Left lung (tissue), 4 donors: ENCODE measurements at regions not wholly inside any gene's neighbourhood (a gene's known extent, or its start where the extent isn't known, plus 50 kb on each side); places are given as distances from the start of the nearest gene placed in this dataset.

ENCODE experiments used
- ATAC-seq: fragments of 200-7000 bp; cut with Tn5 transposase; one replicate; pipeline ENCODE4 v1.9.1; 2020; ENCODE audit warnings: moderate library complexity
- DNase-seq, 4 donors: peaks; one replicate each; pipeline ENCODE4 v3.0.0-alpha.2; 2013 to 2020
- H3K27ac ChIP-seq, 2 donors: fragments of 200-600 bp; sonication (generic) in 1 of 2; one replicate each; pipeline versions ENCODE4 v1.5.0 to v1.8.0; 2020 to 2021
- H3K27me3 ChIP-seq, 2 donors: fragments of 200-600 bp; sonication (generic) in 1 of 2; one replicate each; pipeline versions ENCODE4 v1.5.0 to v1.8.0; 2020 to 2021
- H3K36me3 ChIP-seq, 2 donors: fragments of 200-600 bp; sonication (generic) in 1 of 2; one replicate each; pipeline versions ENCODE4 v1.5.0 to v1.8.0; 2020 to 2021
- H3K4me1 ChIP-seq, 2 donors: fragments of 200-600 bp; one replicate each; pipeline ENCODE4 v1.8.0; 2021
- H3K4me3 ChIP-seq, 2 donors: fragments of 200-600 bp; sonication (generic) in 1 of 2; one replicate each; pipeline versions ENCODE4 v1.5.0 to v1.8.0; 2020 to 2021; ENCODE audit warnings: mild to moderate bottlenecking in 1 of 2
- H3K9me3 ChIP-seq, 2 donors: fragments of 200-600 bp; sonication (generic) in 1 of 2; one replicate each; pipeline versions ENCODE4 v1.5.0 to v1.8.0; 2020 to 2021
- CTCF ChIP-seq, 2 donors: fragments of 200-600 bp; sonication (generic) in 1 of 2; IDR thresholded peaks; one replicate each; pipeline versions ENCODE4 v1.5.0 to v1.8.0; 2021; ENCODE audit warnings: antibody characterized with exemption in 2 of 2
- intact Hi-C, 2 donors: fragments of 100-400 bp; cut with DNase I; formaldehyde crosslinking; loops; one replicate each; pipeline versions ENCODE4 v1.11.2 to v1.14.2; 2022
- donor health status: DM: no; HTN: yes; CAD: no.
- donor health status: DM: no; HTN: no; CAD: no.

- intact Hi-C loops, result no loop called here
Measured at GRCh38 chr5:74268297-74268696, 372.2 kb downstream of the ENC1 start.

GRCh38 chr5:74266836-74267235 is 373.7 kb downstream of the ENC1 start:
- Histone ChIP-seq H3K27me3 (no peaks in the 10 kb centered on the region), H3K36me3 (no peaks in the 10 kb centered on the region), H3K4me3 (no peak overlapping the region), H3K9me3 (no peaks in the 10 kb centered on the region), H3K27ac (no peak overlapping the region), H3K4me1 (no peaks in the 10 kb centered on the region)
- ATAC-seq, result no peak
- no peak for TF ChIP-seq CTCF (IDR thresholded peaks at IDR 0.05)
- DNase-seq, result no peak
- intact Hi-C loops, result no loop called here

More at GRCh38 chr5:74268297-74268696, 372.2 kb downstream of the ENC1 start:
- DNase-seq, result no peak
- H3K4me3 ChIP-seq, result no peak overlapping the region
- H3K4me1 ChIP-seq, result no peaks in the 10 kb centered on the region
- H3K27ac ChIP-seq, result no peak overlapping the region
- H3K9me3 ChIP-seq, result no peaks in the 10 kb centered on the region
- ATAC-seq, result no peak
- H3K27me3 ChIP-seq, result no peaks in the 10 kb centered on the region
- TF ChIP-seq CTCF (IDR thresholded peaks at IDR 0.05), result no peak
- no peaks in the 10 kb centered on the region for H3K36me3 ChIP-seq

GRCh38 chr5:74266132-74266531 is 374.4 kb downstream of the ENC1 start:
- ATAC-seq, result peak; percentile 78
- H3K4me3 ChIP-seq, result no peak overlapping the region

GRCh38 chr5:74262544-74263207 is 377.9 kb downstream of the ENC1 start:
- no peak for TF ChIP-seq CTCF (IDR thresholded peaks at IDR 0.05)
- Histone ChIP-seq H3K9me3 (no peaks in the 10 kb centered on the region), H3K4me1 (peaks cover 6 to 9% of the 10 kb centered on the region in 2 donors), H3K36me3 (no peaks in the 10 kb centered on the region), H3K27ac (no peak overlapping the region), H3K27me3 (no peaks in the 10 kb centered on the region), H3K4me3 (no peak overlapping the region)
- ATAC-seq (no peak), DNase-seq (no peak)
- intact Hi-C loops, result no loop called here

More at GRCh38 chr5:74266132-74266531, 374.4 kb downstream of the ENC1 start:
- Histone ChIP-seq H3K27me3 (no peaks in the 10 kb centered on the region), H3K9me3 (no peaks in the 10 kb centered on the region), H3K4me1 (peaks cover 0 to 4% of the 10 kb centered on the region in 2 donors), H3K36me3 (no peaks in the 10 kb centered on the region), H3K27ac (no peak overlapping the region)
- DNase-seq, result no peak
- no peak for TF ChIP-seq CTCF (IDR thresholded peaks at IDR 0.05)
- intact Hi-C loops, result no loop called here

- no peak overlapping the region for H3K4me3 ChIP-seq
- no peaks in the 10 kb centered on the region for H3K27me3 ChIP-seq
- H3K9me3 ChIP-seq, result no peaks in the 10 kb centered on the region
- peaks cover 10 to 17% of the 10 kb centered on the region in 2 donors for H3K4me1 ChIP-seq
- intact Hi-C loops, result no loop called here
- no peak overlapping the region for H3K27ac ChIP-seq
- peak in 2 of 4 donors; percentile 75 to 81 for DNase-seq
- no peaks in the 10 kb centered on the region for H3K36me3 ChIP-seq
- TF ChIP-seq CTCF (IDR thresholded peaks at IDR 0.05), result no peak
- ATAC-seq, result no peak
Measured at GRCh38 chr5:74261866-74262265, 378.7 kb downstream of the ENC1 start.
